KMS-11 (cell line): ENCODE measurements at regions not wholly inside any gene's neighbourhood (a gene's known extent, or its start where the extent isn't known, plus 50 kb on each side); places are given as distances from the start of the nearest gene placed in this dataset.

ENCODE experiments used
- H2AFZ ChIP-seq: fragments of 200-600 bp; sonication (generic); 2 replicates; pipeline ENCODE4 v1.6.1; 2016; ENCODE audit warnings: antibody characterized with exemption, mixed run types, low read depth
- H3K27ac ChIP-seq: fragments of 200-600 bp; sonication (generic); 2 replicates; pipeline ENCODE4 v1.6.1; 2016; ENCODE audit warnings: mild to moderate bottlenecking, mixed run types
- H3K27me3 ChIP-seq: fragments of 200-600 bp; sonication (generic); 2 replicates; pipeline ENCODE4 v1.6.1; 2017; ENCODE audit warnings: mild to moderate bottlenecking, low read depth, mixed run types, moderate library complexity; ENCODE audit not compliant: insufficient read depth
- H3K36me3 ChIP-seq: fragments of 200-600 bp; sonication (generic); 2 replicates; pipeline ENCODE4 v1.6.1; 2017; ENCODE audit warnings: mild to moderate bottlenecking, mixed run types; ENCODE audit not compliant: insufficient read depth
- H3K4me1 ChIP-seq: fragments of 200-600 bp; sonication (generic); 2 replicates; pipeline ENCODE4 v1.6.1; 2016; ENCODE audit warnings: mild to moderate bottlenecking, low read depth, mixed run types; ENCODE audit not compliant: poor library complexity, severe bottlenecking
- H3K4me2 ChIP-seq: fragments of 200-600 bp; sonication (generic); 2 replicates; pipeline ENCODE4 v1.7.0; 2016; ENCODE audit warnings: mild to moderate bottlenecking, mixed run types
- H3K4me3 ChIP-seq: fragments of 200-600 bp; sonication (generic); IDR thresholded peaks from 2 replicates; pipeline ENCODE4 v1.6.1; 2017; ENCODE audit warnings: low read depth, low read length, mixed read lengths; ENCODE audit not compliant: insufficient read depth
- H3K79me2 ChIP-seq: fragments of 200-600 bp; sonication (generic); 2 replicates; pipeline ENCODE4 v1.6.1; 2016; ENCODE audit warnings: low read depth, mixed run types; ENCODE audit not compliant: insufficient read depth
- H3K9ac ChIP-seq: fragments of 200-600 bp; sonication (generic); 2 replicates; pipeline ENCODE4 v1.6.1; 2016; ENCODE audit warnings: mild to moderate bottlenecking, mixed run types
- H4K20me1 ChIP-seq: fragments of 200-600 bp; sonication (generic); 2 replicates; pipeline ENCODE4 v1.6.1; 2016; ENCODE audit warnings: mild to moderate bottlenecking, mixed run types; ENCODE audit not compliant: insufficient read depth
- CTCF ChIP-seq: fragments of 200-600 bp; sonication (generic); conservative IDR thresholded peaks from 2 replicates; pipeline ENCODE4 v1.6.1; 2017; ENCODE audit warnings: low read depth, mild to moderate bottlenecking, antibody characterized with exemption, low read length, moderate library complexity, mixed read lengths

GRCh38 chr4:43391069-43391468 is 498.6 kb downstream of the GRXCR1 start:
- H3K79me2 ChIP-seq: no peaks in the 10 kb centered on the region
- H3K27me3 ChIP-seq: no peaks in the 10 kb centered on the region
- no peaks in the 10 kb centered on the region for H3K36me3 ChIP-seq
- H3K4me1 ChIP-seq: peaks cover 7% of the 10 kb centered on the region
- no peak overlapping the region for H2AFZ ChIP-seq
- 0 out of 2 replicates have a peak overlapping the region, but pooled peaks have one; percentile 21 for H3K4me2 ChIP-seq
- no peak for TF ChIP-seq CTCF
- H4K20me1 ChIP-seq: no peaks in the 10 kb centered on the region
- no peak overlapping the region for H3K9ac ChIP-seq
- no peak overlapping the region for H3K4me3 ChIP-seq
- no peak overlapping the region for H3K27ac ChIP-seq

DNA sequence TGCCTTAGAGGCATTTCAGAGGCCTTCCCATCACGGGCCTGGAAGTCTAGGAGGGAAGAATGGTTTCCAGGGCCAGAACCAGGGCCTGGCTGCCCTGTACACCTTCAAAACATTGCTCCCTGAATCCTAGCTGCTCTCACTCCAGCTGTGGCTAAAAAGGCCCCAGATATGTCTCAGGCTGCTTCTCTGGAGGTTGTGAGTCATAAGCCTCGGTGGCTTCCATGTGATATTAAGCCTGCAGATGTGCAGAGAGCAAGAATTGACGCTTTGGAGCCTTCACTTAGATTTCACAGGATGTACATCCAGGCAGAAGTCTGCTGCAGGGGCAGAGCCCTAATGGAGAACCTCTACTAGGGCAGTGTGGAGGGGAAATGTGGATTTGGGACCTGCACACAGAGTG is 502.5 kb downstream of the GRXCR1 start:
- no peak for TF ChIP-seq CTCF
- Histone ChIP-seq H4K20me1 (no peaks in the 10 kb centered on the region), H2AFZ (no peak overlapping the region)

GRCh38 chr4:43399726-43400125 is 507.2 kb downstream of the GRXCR1 start:
- TF ChIP-seq CTCF: no peak

More for the DNA sequence above, 502.5 kb downstream of the GRXCR1 start:
- Histone ChIP-seq H3K79me2 (no peaks in the 10 kb centered on the region), H3K36me3 (no peaks in the 10 kb centered on the region), H3K4me1 (peaks cover 7% of the 10 kb centered on the region), H3K4me2 (no peak overlapping the region), H3K27ac (no peak overlapping the region), H3K4me3 (no peak overlapping the region), H3K27me3 (no peaks in the 10 kb centered on the region), H3K9ac (no peak overlapping the region)

DNA sequence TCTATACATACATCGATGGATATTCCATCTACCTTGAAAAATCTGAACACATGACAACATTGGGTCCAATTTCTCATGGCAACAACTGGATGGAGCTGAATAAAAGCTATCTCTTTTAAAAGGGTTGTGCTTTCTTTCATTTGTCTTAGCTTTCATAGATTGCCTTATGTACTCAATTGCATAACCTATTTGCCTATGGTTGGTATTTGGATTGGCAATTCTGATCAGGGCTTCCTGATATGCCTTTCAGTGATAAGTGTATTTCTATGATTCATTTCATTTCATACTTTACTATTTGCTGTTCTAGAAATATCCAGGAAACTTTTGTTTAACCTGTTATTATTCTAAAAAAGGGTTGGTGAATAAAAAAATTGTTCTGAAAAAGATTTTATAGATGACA is 509.9 kb downstream of the GRXCR1 start:
- Histone ChIP-seq H3K27ac (no peak overlapping the region), H3K4me1 (no peaks in the 10 kb centered on the region), H2AFZ (no peak overlapping the region), H4K20me1 (no peaks in the 10 kb centered on the region), H3K27me3 (no peaks in the 10 kb centered on the region), H3K4me3 (no peak overlapping the region), H3K4me2 (no peak overlapping the region), H3K36me3 (no peaks in the 10 kb centered on the region), H3K9ac (no peak overlapping the region), H3K79me2 (no peaks in the 10 kb centered on the region)
- TF ChIP-seq CTCF: no peak

More at GRCh38 chr4:43399726-43400125, 507.2 kb downstream of the GRXCR1 start:
- no peaks in the 10 kb centered on the region for H4K20me1 ChIP-seq
- H3K9ac ChIP-seq: no peak overlapping the region
- no peaks in the 10 kb centered on the region for H3K4me1 ChIP-seq
- H2AFZ ChIP-seq: no peak overlapping the region
- H3K36me3 ChIP-seq: no peaks in the 10 kb centered on the region
- H3K4me3 ChIP-seq: no peak overlapping the region
- H3K79me2 ChIP-seq: no peaks in the 10 kb centered on the region
- no peak overlapping the region for H3K27ac ChIP-seq
- H3K27me3 ChIP-seq: no peaks in the 10 kb centered on the region
- no peak overlapping the region for H3K4me2 ChIP-seq

DNA sequence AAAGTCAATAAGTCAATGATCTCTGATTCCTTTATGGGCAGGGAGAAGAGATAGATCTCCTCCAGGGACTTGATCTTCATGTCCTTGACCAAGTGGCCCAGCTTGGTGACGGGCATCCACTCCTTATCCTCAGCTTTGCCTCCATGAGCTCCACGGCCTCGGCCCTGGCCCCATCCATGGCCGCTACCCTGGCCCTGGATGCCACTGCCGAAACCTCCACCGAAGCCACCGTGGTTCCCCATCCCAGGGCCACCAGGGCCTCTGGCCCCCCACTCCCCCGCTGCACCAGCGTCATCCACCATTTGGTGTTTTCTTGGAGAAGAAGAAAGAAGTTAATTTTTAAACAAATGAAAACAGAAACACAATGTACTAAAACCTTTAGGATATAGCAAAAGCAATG is 518.1 kb downstream of the GRXCR1 start:
- no peaks in the 10 kb centered on the region for H3K27me3 ChIP-seq
- no peak overlapping the region for H2AFZ ChIP-seq
- H3K9ac ChIP-seq: no peak overlapping the region
- no peak overlapping the region for H3K4me3 ChIP-seq
- no peaks in the 10 kb centered on the region for H4K20me1 ChIP-seq
- H3K36me3 ChIP-seq: no peaks in the 10 kb centered on the region
- H3K4me2 ChIP-seq: no peak overlapping the region
- H3K27ac ChIP-seq: no peak overlapping the region
- H3K79me2 ChIP-seq: no peaks in the 10 kb centered on the region
- H3K4me1 ChIP-seq: no peaks in the 10 kb centered on the region
- no peak for TF ChIP-seq CTCF
